EL (cell line): ENCODE measurements at regions not wholly inside any gene's neighbourhood (a gene's known extent, or its start where the extent isn't known, plus 50 kb on each side); places are given as distances from the start of the nearest gene placed in this dataset.

Experiments used
- DNase-seq: peaks from one replicate; pipeline ENCODE4 v3.0.0-alpha.2; 2016

GRCh38 chr4:19987746-19988145 lies 264.0 kb upstream of the SLIT2 start:
- peak; percentile 70 for DNase-seq

GRCh38 chr4:19983072-19983471 lies 268.6 kb upstream of the SLIT2 start:
- peak; percentile 94 for DNase-seq

GRCh38 chr4:19982556-19982955 lies 269.1 kb upstream of the SLIT2 start:
- peak; percentile 88 for DNase-seq

DNA sequence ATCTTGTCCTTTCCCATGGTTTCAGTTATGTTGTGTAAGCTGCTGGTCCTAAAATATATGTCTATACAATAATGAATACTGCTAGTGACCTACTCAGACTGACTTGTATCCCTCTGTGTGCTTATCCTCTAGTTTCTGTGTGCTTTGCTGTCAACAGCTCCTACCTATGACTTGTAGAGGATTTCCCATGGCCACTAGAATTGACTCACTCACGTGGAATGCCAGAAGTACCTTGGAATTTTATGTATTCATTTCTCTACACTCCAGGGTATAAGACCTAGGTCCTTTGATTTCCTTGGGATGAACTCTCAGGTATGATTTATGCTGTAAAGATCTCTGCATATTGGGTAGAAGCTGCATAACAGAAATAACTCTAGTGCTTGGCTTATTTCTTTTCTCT lies 279.9 kb upstream of the SLIT2 start:
- peak; percentile 67 for DNase-seq

DNA sequence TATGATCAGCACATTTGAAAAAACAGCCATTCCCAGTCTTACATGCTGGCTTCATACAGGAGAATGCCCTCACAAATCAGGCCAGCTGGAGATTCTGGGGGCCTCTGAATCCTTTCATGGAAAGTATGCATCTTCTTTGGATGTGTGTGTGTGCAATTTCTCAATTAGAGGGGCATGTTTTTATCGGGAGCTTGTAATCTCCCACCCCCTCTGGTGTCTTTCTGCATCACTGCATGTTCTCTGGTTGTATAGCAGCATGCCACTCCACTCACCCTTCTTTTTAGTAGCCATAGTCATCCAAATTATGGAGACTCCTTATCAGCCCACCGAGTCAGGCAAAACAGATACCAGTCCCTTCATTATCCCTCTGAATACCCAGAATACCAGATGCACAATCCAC lies 282.2 kb upstream of the SLIT2 start:
- DNase-seq = no peak

GRCh38 chr4:19961091-19961490 lies 290.6 kb upstream of the SLIT2 start:
- DNase-seq = peak; percentile 90

DNA sequence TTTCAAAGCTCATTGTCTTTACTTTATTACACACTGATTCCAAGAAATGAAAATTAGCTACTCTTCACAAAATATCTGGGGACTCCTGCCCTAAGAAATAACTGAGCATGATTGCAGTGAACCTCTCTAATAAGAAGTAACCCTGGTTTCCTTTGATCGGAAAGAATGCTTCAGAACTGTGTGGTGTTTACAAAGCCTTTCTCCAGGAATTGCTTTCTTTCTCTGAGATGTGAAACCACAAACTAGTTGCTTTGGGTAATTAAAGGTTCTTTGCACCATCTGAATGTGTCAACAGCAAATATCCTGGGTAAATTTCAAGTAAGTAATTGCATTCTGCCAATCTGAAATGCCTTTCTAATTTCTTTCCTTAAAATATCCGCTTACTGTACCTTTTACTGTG lies 292.9 kb upstream of the SLIT2 start:
- DNase-seq = no peak

- peak; percentile 60 for DNase-seq
These were observed 304.4 kb upstream of the SLIT2 start for GRCh38 chr4:19947349-19947748.

- peak; percentile 99 for DNase-seq
These were observed 305.7 kb upstream of the SLIT2 start for GRCh38 chr4:19945979-19946380.

DNA sequence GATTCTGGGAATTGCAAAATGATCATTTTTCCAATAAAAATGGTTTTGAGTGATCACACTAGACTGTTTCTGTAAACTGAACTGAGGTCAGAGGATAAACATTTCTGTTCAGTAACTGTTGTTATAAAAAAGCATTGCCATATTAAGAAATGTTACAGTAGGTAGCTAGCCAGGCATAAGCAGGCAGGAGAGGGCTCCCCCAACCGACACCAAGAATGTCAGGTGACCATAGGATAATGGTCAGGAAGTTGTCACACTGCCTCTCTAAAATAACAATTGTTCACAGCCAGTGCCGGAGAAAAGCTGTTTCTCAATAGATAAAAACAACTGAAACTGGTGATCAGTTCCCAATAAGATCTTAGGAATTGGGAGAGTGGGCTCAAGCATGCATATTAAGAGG lies 306.2 kb upstream of the SLIT2 start:
- no peak for DNase-seq

DNA sequence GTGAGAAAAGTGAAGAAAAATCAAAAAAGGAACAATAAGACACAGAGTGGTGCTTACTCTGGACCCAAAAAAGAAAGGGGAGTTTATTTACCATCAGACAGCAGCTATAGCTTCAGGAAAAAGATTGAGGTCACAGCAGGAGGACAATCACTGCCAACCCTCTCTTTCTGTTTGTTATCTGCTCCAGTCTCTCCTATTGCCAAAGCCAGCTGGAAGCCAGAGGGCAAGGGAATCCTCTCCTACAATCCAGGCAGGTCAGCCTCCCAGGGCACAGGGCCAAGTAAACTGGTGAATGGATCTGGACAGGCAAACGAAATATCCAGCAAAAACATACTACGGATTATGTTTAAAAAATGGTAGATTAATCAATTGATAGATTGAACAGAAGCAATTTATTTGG lies 306.9 kb upstream of the SLIT2 start:
- DNase-seq = no peak

GRCh38 chr4:19944251-19944650 lies 307.5 kb upstream of the SLIT2 start:
- DNase-seq = no peak

DNA sequence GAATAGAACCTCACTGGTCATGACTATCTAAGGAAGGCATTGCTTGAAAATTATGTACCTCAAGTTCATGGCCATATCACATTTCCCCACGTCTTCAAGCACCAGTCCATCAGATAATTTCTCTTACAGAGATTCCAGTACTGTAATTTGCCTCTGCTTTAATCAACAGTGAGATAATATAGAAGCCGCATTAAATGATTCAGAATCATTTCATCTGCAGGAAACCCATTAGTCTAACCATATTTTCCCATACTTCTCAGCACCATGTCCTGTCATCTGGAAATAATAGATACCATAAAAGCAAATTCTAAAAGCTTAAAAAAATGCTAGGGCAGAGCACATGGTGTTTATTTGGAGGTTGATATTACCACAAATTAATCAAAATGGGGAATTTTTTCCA lies 310.3 kb upstream of the SLIT2 start:
- DNase-seq = no peak

DNA sequence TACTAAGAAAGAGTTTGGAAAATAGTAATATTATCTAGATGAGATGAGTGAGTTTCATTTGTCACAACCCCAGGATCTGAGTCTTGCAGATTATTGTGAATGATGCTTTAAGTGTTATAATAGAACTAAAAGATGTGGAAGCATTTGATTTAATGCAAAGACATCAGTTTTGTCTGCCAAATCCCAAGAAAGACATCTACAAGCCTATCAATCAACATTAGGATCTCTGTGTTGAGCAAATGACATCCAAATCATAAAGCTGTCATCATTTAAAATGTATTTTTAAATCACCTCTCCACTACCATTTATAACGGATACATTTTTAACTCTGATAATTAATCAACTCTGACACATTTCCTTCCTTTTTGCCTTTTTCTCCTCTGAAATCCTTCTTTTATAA lies 310.8 kb upstream of the SLIT2 start:
- no peak for DNase-seq

- DNase-seq = peak; percentile 65
These were observed 315.2 kb upstream of the SLIT2 start for GRCh38 chr4:19936476-19936875.

DNA sequence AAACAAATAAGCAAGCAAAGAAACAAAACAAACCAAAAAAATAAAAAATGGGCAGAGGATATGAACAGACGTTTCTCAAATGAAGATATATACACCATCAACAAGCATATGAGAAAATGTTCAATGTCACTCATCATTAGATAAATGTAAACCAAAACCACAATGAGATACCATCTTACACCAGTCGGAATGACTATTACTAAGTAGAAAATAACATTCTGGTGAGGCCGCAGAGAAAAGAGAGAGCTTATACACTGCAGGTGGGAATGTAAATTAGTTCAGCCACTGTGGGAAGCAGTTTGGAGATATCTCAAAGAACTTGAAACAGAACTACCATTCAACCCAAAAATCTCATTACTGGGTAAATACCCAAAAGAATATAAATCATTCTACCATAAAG lies 321.0 kb upstream of the SLIT2 start:
- no peak for DNase-seq

- peak; percentile 29 for DNase-seq
These were observed 324.3 kb upstream of the SLIT2 start for GRCh38 chr4:19927381-19927780.

- no peak for DNase-seq
These were observed 326.2 kb upstream of the SLIT2 start for GRCh38 chr4:19925516-19925915.

GRCh38 chr4:19924761-19925160 lies 326.9 kb upstream of the SLIT2 start:
- peak; percentile 28 for DNase-seq

DNA sequence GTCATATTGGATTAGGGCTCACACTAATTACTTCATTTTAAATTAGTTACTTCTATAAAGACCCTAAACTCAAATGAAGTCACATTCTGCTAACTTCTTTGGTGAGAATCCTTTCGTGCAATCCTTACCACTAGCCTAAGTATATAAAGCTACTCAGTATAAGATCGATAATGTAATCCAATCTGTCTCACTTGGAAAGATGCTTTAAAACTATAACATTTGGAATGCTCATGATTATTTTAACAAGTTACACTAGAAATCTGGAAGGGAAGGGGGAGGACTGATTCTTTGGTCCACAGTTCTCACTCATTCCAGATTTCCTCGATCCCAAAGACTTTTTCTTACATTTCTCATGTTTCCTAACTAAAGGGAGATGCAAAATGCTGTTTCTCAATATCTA lies 336.4 kb upstream of the SLIT2 start:
- DNase-seq = no peak

DNA sequence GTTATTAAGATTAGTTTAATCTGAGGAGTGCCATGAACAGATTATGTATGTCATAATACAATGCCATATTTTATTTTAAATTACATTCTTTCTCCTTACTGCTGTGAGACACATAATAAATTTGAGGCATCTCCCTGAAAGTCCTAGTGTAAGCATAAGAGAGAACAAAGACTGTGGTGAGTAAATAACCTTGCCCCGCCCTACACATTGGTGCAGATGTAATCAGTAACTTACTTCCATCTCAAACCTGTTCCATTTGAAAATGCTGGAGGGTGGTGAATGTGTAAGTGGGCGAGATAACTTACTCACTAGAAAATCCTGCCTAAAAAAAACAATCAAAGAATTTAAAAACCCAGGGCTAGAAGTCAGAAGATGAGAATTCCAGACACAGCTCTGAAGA lies 338.1 kb upstream of the SLIT2 start:
- DNase-seq = peak; percentile 5

DNA sequence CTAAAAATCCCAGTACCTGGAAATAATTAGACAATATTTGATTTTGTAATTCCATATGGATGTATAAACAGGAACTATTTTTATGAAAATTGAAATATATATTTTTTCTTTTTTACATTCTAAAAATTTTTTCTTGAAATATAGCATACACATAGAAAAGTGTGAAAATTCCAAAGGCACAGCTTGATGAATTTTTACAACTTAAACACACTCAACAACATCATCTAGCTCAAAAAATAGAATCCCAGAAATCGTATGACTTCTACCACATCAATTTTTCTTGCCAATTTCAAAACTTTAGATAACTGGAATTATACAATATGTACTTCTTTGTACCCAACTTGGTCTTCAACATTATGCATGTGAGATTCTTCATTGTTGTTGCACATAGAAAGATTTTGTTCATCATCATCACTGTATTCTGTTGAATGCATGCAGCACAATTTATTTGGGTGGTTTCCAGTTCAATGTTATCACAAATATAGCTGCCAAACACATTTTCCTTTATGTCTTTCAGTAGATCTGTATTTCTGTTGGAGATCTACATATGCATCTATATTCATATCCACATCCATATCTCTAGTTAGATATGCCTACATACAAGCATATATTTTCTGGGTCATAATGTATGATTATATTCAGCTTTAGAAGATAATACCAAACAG lies 340.7 kb upstream of the SLIT2 start:
- DNase-seq = no peak

DNA sequence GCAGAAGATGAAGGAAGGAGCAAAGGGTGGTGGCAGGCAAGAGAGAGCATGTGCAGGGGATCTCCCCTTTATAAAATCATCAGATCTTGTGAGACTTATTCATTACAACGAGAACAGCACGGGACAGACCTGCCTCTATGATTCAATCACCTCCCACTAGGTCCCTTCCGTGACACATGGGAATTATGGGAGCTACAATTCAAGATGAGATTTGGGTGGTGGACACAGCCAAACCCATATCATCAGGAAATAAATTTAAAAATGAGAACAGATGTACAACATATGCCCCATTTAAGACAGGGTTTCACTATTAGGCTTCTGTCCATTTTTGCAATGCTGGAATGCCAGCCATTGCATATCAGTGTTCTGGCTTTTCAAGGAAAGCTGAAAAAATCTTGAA lies 346.7 kb upstream of the SLIT2 start:
- DNase-seq = no peak

DNA sequence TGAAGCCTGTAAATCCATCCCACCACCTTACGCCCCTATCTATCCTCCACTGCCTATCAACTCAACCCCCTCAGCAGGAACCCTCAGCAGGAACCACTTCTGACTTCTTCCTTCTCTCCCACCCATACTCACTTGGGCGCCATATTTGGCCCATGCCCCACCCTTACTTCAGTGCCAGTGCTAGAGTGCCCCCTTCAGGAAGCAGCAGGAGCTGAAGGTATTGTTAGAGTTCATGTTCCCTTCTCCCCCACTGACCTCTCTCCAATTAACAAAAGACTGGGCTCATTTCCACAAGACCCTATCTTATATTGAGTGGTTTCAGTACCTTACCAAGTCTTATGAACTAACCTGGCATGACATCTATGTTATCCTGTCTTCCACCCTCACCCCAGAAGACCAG lies 363.1 kb upstream of the SLIT2 start:
- no peak for DNase-seq

- peak; percentile 12 for DNase-seq
These were observed 367.9 kb upstream of the SLIT2 start for GRCh38 chr4:19883841-19884240.

DNA sequence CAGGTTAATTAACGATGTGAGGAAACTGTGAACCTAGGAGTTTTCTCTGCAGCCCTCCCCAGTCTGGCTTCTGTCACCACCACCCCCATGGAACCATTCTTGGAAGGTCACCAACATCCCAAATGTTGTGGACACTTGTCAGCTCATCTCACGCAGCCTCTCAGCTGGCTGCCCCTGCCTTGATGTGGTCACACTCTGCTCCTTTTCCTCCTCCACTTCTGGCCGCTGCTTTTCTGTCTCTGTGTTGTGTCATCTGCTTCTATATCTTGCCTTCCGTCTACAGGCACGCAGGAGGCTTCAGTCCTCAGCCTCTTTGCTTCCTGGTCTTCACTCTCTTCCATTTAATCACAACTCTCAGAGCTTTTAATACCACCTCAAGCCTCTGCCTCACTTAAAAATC lies 371.5 kb upstream of the SLIT2 start:
- peak; percentile 6 for DNase-seq
